Activated T-cell treated with anti-CD3 and anti-CD28 coated beads, Interleukin-2, amount 50 U/mL, for 72 hours (primary cell): ENCODE measurements at regions not wholly inside any gene's neighbourhood (a gene's known extent, or its start where the extent isn't known, plus 50 kb on each side); places are given as distances from the start of the nearest gene placed in this dataset.

Experiments
- ATAC-seq, 2 donors: fragments of 150-1000 bp; cut with Tn5 transposase; replicated peaks in 1 of 2; 2 replicates each; pipeline ENCODE4 v1.10.0; 2021; ENCODE audit warnings: moderate library complexity in 2 of 2, mild to moderate bottlenecking in 1 of 2
- DNase-seq, 2 donors: peaks; one replicate each; pipeline ENCODE4 v3.0.0; 2021 to 2022; ENCODE audit warnings: mixed read lengths in 1 of 2
- H3K27ac Mint-ChIP-seq: one replicate; pipeline ENCODE4 v1.8.0; 2022; ENCODE audit warnings: mild to moderate bottlenecking, moderate library complexity, mixed read lengths
- H3K27me3 Mint-ChIP-seq: one replicate; pipeline ENCODE4 v1.8.0; 2022; ENCODE audit warnings: low read depth, mixed read lengths
- H3K36me3 Mint-ChIP-seq, 2 donors: one replicate each; pipeline ENCODE4 v1.8.0; 2022; ENCODE audit warnings: mixed read lengths in 2 of 2, mild to moderate bottlenecking in 1 of 2; ENCODE audit not compliant: insufficient read depth in 2 of 2
- H3K4me1 Mint-ChIP-seq: one replicate; pipeline ENCODE4 v1.8.0; 2022; ENCODE audit warnings: low read depth, mixed read lengths
- H3K4me3 Mint-ChIP-seq, 2 donors: one replicate each; pipeline ENCODE4 v1.8.0; 2022; ENCODE audit warnings: mild to moderate bottlenecking in 2 of 2, mixed read lengths in 2 of 2, moderate library complexity in 2 of 2
- H3K9me3 Mint-ChIP-seq, 2 donors: one replicate each; pipeline ENCODE4 v1.8.0; 2022; ENCODE audit warnings: mixed read lengths in 2 of 2

GRCh38 chr14:99329711-99330315, 57.8 kb upstream of the BCL11B start:
- Mint-ChIP-seq H3K9me3 (no peaks in the 10 kb centered on the region), H3K27ac (no peak overlapping the region), H3K36me3 (no peaks in the 10 kb centered on the region), H3K27me3 (no peaks in the 10 kb centered on the region), H3K4me1 (peaks cover 5% of the 10 kb centered on the region), H3K4me3 (no peak overlapping the region)
- no peak for ATAC-seq
- DNase-seq, result no peak

GRCh38 chr14:99327458-99328250, 55.7 kb upstream of the BCL11B start:
- peaks cover 5% of the 10 kb centered on the region for H3K4me1 Mint-ChIP-seq
- DNase-seq (no peak), ATAC-seq (no peak)
- no peak overlapping the region for H3K27ac Mint-ChIP-seq
- no peaks in the 10 kb centered on the region for H3K27me3 Mint-ChIP-seq
- H3K4me3 Mint-ChIP-seq, result no peak overlapping the region
- H3K36me3 Mint-ChIP-seq, result no peaks in the 10 kb centered on the region
- H3K9me3 Mint-ChIP-seq, result no peaks in the 10 kb centered on the region

- Mint-ChIP-seq H3K27ac (no peak overlapping the region), H3K9me3 (no peaks in the 10 kb centered on the region), H3K36me3 (no peaks in the 10 kb centered on the region), H3K4me3 (no peak overlapping the region), H3K4me1 (peaks cover 5% of the 10 kb centered on the region), H3K27me3 (no peaks in the 10 kb centered on the region)
- DNase-seq, result no peak
- no peak for ATAC-seq
Measured at GRCh38 chr14:99327050-99327449, 55.1 kb upstream of the BCL11B start.

- H3K36me3 Mint-ChIP-seq, result no peaks in the 10 kb centered on the region
- DNase-seq, result no peak
- peaks cover 11% of the 10 kb centered on the region for H3K4me1 Mint-ChIP-seq
- H3K4me3 Mint-ChIP-seq, result no peak overlapping the region
- no peak for ATAC-seq
- H3K9me3 Mint-ChIP-seq, result no peaks in the 10 kb centered on the region
- H3K27ac Mint-ChIP-seq, result no peak overlapping the region
- no peaks in the 10 kb centered on the region for H3K27me3 Mint-ChIP-seq
Measured at GRCh38 chr14:99326041-99326710, 54.2 kb upstream of the BCL11B start.

DNA sequence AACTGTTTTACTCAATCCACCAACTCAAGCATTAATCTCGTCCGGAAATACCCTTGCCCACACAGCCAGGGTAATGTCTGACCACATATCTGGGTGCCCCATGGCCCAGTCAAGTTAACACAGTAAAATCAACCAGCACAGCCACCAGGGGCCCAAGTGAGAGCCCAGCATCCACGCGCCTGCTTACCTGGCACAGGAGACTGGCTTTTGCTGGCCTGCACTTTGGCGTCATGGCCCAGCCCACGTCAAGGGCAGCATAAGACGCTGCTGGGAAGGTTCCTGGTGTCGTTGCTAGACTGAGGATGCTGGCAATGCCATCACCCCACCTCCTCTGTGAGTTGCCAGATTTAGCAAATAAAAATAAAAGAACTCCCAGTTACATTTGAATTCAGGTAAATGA, 53.6 kb upstream of the BCL11B start:
- Mint-ChIP-seq H3K4me1 (peaks cover 15% of the 10 kb centered on the region), H3K36me3 (no peaks in the 10 kb centered on the region), H3K27ac (no peak overlapping the region), H3K27me3 (no peaks in the 10 kb centered on the region), H3K9me3 (no peaks in the 10 kb centered on the region), H3K4me3 (no peak overlapping the region)
- DNase-seq (no peak), ATAC-seq (no peak)

DNA sequence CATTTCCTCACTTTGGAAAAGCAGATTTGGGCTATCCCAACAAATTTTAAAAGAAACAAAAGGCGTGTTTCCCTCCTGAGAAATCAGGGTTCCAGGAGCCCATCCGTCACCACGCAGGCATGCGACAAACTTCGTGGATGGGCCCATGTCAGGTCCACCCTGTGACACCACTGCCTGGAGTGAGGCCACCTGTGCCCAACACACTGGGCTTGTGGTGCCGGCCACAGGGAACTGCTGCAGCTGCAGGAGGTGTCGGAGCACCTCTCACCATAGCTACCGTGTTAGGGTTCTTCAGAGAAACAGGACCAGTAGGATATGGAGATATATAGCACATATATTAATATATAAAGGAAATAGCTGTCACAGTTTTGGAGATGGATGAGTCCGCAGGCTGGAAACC, 53.0 kb upstream of the BCL11B start:
- DNase-seq (no peak), ATAC-seq (no peak)
- no peaks in the 10 kb centered on the region for H3K27me3 Mint-ChIP-seq

DNA sequence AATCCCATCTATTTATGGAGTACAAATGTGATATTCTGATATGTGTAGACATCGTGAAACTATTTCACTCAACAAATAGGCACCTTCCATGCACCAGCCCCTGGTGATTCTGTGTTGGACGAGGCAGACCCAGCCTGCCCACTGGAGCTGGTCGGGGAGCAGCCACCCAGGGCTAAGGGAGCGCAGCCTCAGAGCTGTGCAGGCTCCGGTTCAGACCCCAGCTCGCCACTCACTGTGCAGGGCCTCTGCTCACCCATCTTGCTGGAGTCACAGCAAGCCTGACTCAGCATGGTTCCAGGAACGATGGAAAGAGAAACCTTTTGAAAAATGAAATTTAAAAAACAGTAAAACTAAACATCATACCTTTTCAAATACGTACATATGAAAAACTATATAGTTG, 52.3 kb upstream of the BCL11B start:
- H3K36me3 Mint-ChIP-seq, result no peaks in the 10 kb centered on the region
- H3K27ac Mint-ChIP-seq, result no peak overlapping the region
- DNase-seq, result no peak
- no peaks in the 10 kb centered on the region for H3K9me3 Mint-ChIP-seq
- H3K27me3 Mint-ChIP-seq, result no peaks in the 10 kb centered on the region
- H3K4me3 Mint-ChIP-seq, result no peak overlapping the region
- ATAC-seq, result no peak
- H3K4me1 Mint-ChIP-seq, result peaks cover 23% of the 10 kb centered on the region

More for the DNA sequence above, 53.0 kb upstream of the BCL11B start:
- Mint-ChIP-seq H3K4me1 (peaks cover 17% of the 10 kb centered on the region), H3K27ac (no peak overlapping the region), H3K9me3 (no peaks in the 10 kb centered on the region), H3K36me3 (no peaks in the 10 kb centered on the region), H3K4me3 (no peak overlapping the region)

GRCh38 chr14:99323603-99324185, 51.7 kb upstream of the BCL11B start:
- DNase-seq (no peak), ATAC-seq (no peak)
- Mint-ChIP-seq H3K9me3 (no peaks in the 10 kb centered on the region), H3K36me3 (no peaks in the 10 kb centered on the region), H3K27ac (no peak overlapping the region), H3K4me3 (no peak overlapping the region), H3K4me1 (peaks cover 18% of the 10 kb centered on the region), H3K27me3 (no peaks in the 10 kb centered on the region)

- ATAC-seq (no peak), DNase-seq (no peak)
- H3K27me3 Mint-ChIP-seq, result no peaks in the 10 kb centered on the region
- H3K27ac Mint-ChIP-seq, result no peak overlapping the region
- no peak overlapping the region for H3K4me3 Mint-ChIP-seq
- no peaks in the 10 kb centered on the region for H3K9me3 Mint-ChIP-seq
- H3K4me1 Mint-ChIP-seq, result peaks cover 21% of the 10 kb centered on the region
- H3K36me3 Mint-ChIP-seq, result no peaks in the 10 kb centered on the region
Measured at GRCh38 chr14:99322731-99323599, 51.0 kb upstream of the BCL11B start.

- H3K4me1 Mint-ChIP-seq, result peaks cover 22% of the 10 kb centered on the region
- no peaks in the 10 kb centered on the region for H3K27me3 Mint-ChIP-seq
- H3K36me3 Mint-ChIP-seq, result no peaks in the 10 kb centered on the region
- DNase-seq (no peak), ATAC-seq (no peak)
- no peaks in the 10 kb centered on the region for H3K9me3 Mint-ChIP-seq
- H3K27ac Mint-ChIP-seq, result no peak overlapping the region
- H3K4me3 Mint-ChIP-seq, result no peak overlapping the region
Measured at GRCh38 chr14:99321955-99322730, 50.1 kb upstream of the BCL11B start.
